K562 (cell line): ENCODE measurements at regions not wholly inside any gene's neighbourhood (a gene's known extent, or its start where the extent isn't known, plus 50 kb on each side); places are given as distances from the start of the nearest gene placed in this dataset.

ENCODE experiments used
- ATAC-seq: fragments of 200-7000 bp; cut with Tn5 transposase; 3 replicates; pipeline ENCODE4 v1.9.1; 2020; ENCODE audit warnings: moderate library complexity
- BruUV-seq: library from RNA; stranded (reverse); fragments of 400-500 nt; replicated peaks from 2 replicates; lab custom pipeline; 2021; lab: Mats Ljungman, UMichigan
- CTCF ChIA-PET: fragments of 300-600 bp; formaldehyde crosslinking; extraction: SDS; loops from one replicate; lab custom pipeline; 2021; ENCODE audit warnings: low intra/inter-chr PET ratio; lab: Yijun Ruan, JAX
- POLR2A ChIA-PET: fragments of 300-600, 350-650 bp; sonication (Branson Sonifier 250); formaldehyde crosslinking; extraction: SDS; loops from one replicate; lab custom pipeline; 2021; ENCODE audit warnings: antibody characterized with exemption, inconsistent platforms; lab: Yijun Ruan, JAX
- DNase-seq, 4 experiments: peaks; one replicate each; pipeline versions ENCODE4 v3.0.0 to v3.0.0-alpha.2; 2011 to 2018; ENCODE audit warnings: low spot score in 3 of 4, mixed read lengths in 3 of 4; ENCODE audit errors: extremely low read depth in 1 of 4
- FAIRE-seq: peaks from 2 replicates; lab custom pipeline; 2011; peaks lifted over from hg19 to GRCh38; lab: Jason Lieb, UNC
- H2AFZ ChIP-seq: 2 replicates; pipeline ENCODE4 v1.6.0; 2011; ENCODE audit warnings: low read depth, low read length, control low read depth, inconsistent platforms
- H3K27ac ChIP-seq: fragments of 200-600 bp; 3 replicates; pipeline ENCODE4 v1.8.0; 2011; ENCODE audit warnings: low read depth, mild to moderate bottlenecking, control low read depth, inconsistent platforms, low read length, moderate library complexity, mixed read lengths; ENCODE audit errors: extremely low read depth
- H3K27me3 ChIP-seq, 2 experiments: fragments of 300-600 bp in 1 of 2; 2 replicates in 1 of 2; 3 replicates in 1 of 2; pipeline versions ENCODE4 v1.6.0 to v1.8.0; 2011; ENCODE audit warnings: inconsistent platforms in 2 of 2, low read length in 2 of 2, mild to moderate bottlenecking in 1 of 2, mixed read lengths in 1 of 2, moderate library complexity in 1 of 2; ENCODE audit not compliant: control insufficient read depth in 2 of 2, insufficient read depth in 2 of 2
- H3K36me3 ChIP-seq: fragments of 300-600 bp; 3 replicates; pipeline ENCODE4 v1.8.0; 2011; ENCODE audit warnings: mild to moderate bottlenecking, low read length, inconsistent platforms; ENCODE audit not compliant: control insufficient read depth, insufficient read depth
- H3K4me1 ChIP-seq, 2 experiments: fragments of 200-600 bp in 1 of 2; replicated peaks in 1 of 2; 2 replicates in 1 of 2; 3 replicates in 1 of 2; pipeline versions ENCODE4 v1.5.1 to v1.8.0; 2011; ENCODE audit warnings: inconsistent platforms in 2 of 2, low read length in 2 of 2, mild to moderate bottlenecking in 1 of 2, mixed read lengths in 1 of 2, moderate library complexity in 1 of 2; ENCODE audit not compliant: control insufficient read depth in 2 of 2, insufficient read depth in 2 of 2
- H3K4me2 ChIP-seq: 2 replicates; pipeline ENCODE4 v1.6.1; 2011; ENCODE audit warnings: low read length, control low read depth, inconsistent platforms, mixed read lengths; ENCODE audit not compliant: insufficient read depth
- H3K4me3 ChIP-seq: fragments of 200-600 bp; sonication (generic), shearing (Covaris generic); 2 replicates; pipeline ENCODE4 v1.5.1; 2016; ENCODE audit warnings: control low read depth, inconsistent platforms
- H3K79me2 ChIP-seq: fragments of 200-600 bp; 3 replicates; pipeline ENCODE4 v1.8.0; 2011; ENCODE audit warnings: low read length, inconsistent platforms; ENCODE audit not compliant: control insufficient read depth, insufficient read depth
- H3K9ac ChIP-seq, 2 experiments: 2 replicates each; pipeline versions ENCODE4 v1.6.0 to v1.6.1; 2011; ENCODE audit warnings: low read depth in 2 of 2, low read length in 2 of 2, control low read depth in 1 of 2, inconsistent platforms in 1 of 2, mild to moderate bottlenecking in 1 of 2, mixed read lengths in 1 of 2; ENCODE audit not compliant: insufficient read depth in 1 of 2
- H3K9me1 ChIP-seq: one replicate; pipeline ENCODE4 v1.6.0; 2011; ENCODE audit warnings: inconsistent platforms, mild to moderate bottlenecking, low read length, moderate library complexity; ENCODE audit not compliant: control insufficient read depth, insufficient read depth
- H3K9me3 ChIP-seq: replicated peaks from 2 replicates; pipeline ENCODE4 v1.5.1; 2011; ENCODE audit warnings: low read depth, low read length, inconsistent platforms; ENCODE audit not compliant: control insufficient read depth, insufficient read depth
- H4K20me1 ChIP-seq: replicated peaks from 2 replicates; pipeline ENCODE4 v1.6.1; 2011; ENCODE audit warnings: low read length, inconsistent platforms, mixed read lengths; ENCODE audit not compliant: control insufficient read depth, insufficient read depth
- ATF3 ChIP-seq, 2 experiments: fragments of 450-650 bp in 1 of 2; sonication (generic) in 1 of 2; formaldehyde crosslinking in 1 of 2; IDR thresholded peaks in 1 of 2; conservative IDR thresholded peaks in 1 of 2; 2 replicates each; pipeline versions ENCODE4 v1.6.1 to v1.8.1; 2016 to 2023; ENCODE audit warnings: mild to moderate bottlenecking in 2 of 2, moderate library complexity in 2 of 2, inconsistent platforms in 1 of 2, missing genetic modification reagents in 1 of 2
- CSDE1 ChIP-seq, 2 experiments: fragments of 450-650 bp; IDR thresholded peaks; 2 replicates each; pipeline ENCODE4 v1.6.1; 2016; ENCODE audit warnings: mild to moderate bottlenecking in 1 of 2
- IFI16 ChIP-seq: fragments of 250-450 bp; sonication (Bioruptor Pico); IDR thresholded peaks from 2 replicates; pipeline ENCODE4 v2.1.2; 2022; ENCODE audit warnings: mild to moderate bottlenecking, inconsistent platforms
- NCOA2 ChIP-seq, 2 experiments: fragments of 450-650 bp; IDR thresholded peaks; 2 replicates each; pipeline ENCODE4 v1.6.1; 2018; ENCODE audit warnings: mild to moderate bottlenecking in 2 of 2, moderate library complexity in 1 of 2; ENCODE audit not compliant: partially characterized antibody in 2 of 2
- NR2C1 ChIP-seq, 2 experiments: fragments of 450-650 bp; IDR thresholded peaks; 2 replicates each; pipeline ENCODE4 v1.6.1; 2017; ENCODE audit warnings: mild to moderate bottlenecking in 2 of 2, antibody characterized with exemption in 1 of 2, inconsistent platforms in 1 of 2, missing compliant biosample characterization in 1 of 2, missing genetic modification characterization in 1 of 2
- RBM25 ChIP-seq: fragments of 200-400 bp; formaldehyde crosslinking; IDR thresholded peaks from 2 replicates; pipeline ENCODE4 v1.6.1; 2018; ENCODE audit warnings: low read length, low read depth, moderate library complexity; ENCODE audit not compliant: severe bottlenecking
- RFX5 ChIP-seq: IDR thresholded peaks from 2 replicates; pipeline ENCODE4 v1.6.1; 2011; ENCODE audit warnings: low read depth, mild to moderate bottlenecking, improper control_type of control experiment, low read length
- WGBS: fragments of 100-300 bp; shearing (Covaris generic); methylation state at CpG from one replicate; pipeline ENCODE4 v1.1.6; 2016; ENCODE audit warnings: low coverage, mixed read lengths; ENCODE audit not compliant: insufficient coverage; ENCODE audit errors: missing lambda C conversion rate; 5-methylcytosine and 5-hydroxymethylcytosine counted together
- in situ Hi-C: fragments of 300-500 bp; cut with MboI; formaldehyde crosslinking; loops from 4 replicates; pipeline ENCODE4 v1.15.0; 2018; ENCODE audit warnings: inconsistent platforms, mixed read lengths
- intact Hi-C: fragments of 100-400 bp; cut with micrococcal nuclease; formaldehyde crosslinking; loops from 2 replicates; pipeline ENCODE4 v1.14.2; 2022

GRCh38 chr5:165101709-165102108, 1596.3 kb downstream of the MAT2B start:
- H3K4me3 ChIP-seq: no peak overlapping the region
- no peak overlapping the region for H3K27ac ChIP-seq
- no peak overlapping the region for H3K9ac ChIP-seq
- no peaks in the 10 kb centered on the region for H3K27me3 ChIP-seq
- BruUV-seq: no TSS peak
- H3K36me3 ChIP-seq: no peaks in the 10 kb centered on the region
- FAIRE-seq: no peak
- H3K4me1 ChIP-seq: no peaks in the 10 kb centered on the region
- H2AFZ ChIP-seq: no peak overlapping the region
- H3K4me2 ChIP-seq: no peak overlapping the region
- H3K9me3 ChIP-seq: no peaks in the 10 kb centered on the region
- intact Hi-C loops: no loop called here
- ChIA-PET POLR2A (no interaction called here), CTCF (no interaction called here)
- no peaks in the 10 kb centered on the region for H4K20me1 ChIP-seq
- in situ Hi-C loops: no loop called here
- no peak for TF ChIP-seq NCOA2 (IDR thresholded peaks at IDR 0.05; ENCODE audit: partially characterized antibody in 2 of 2)
- no peak for TF ChIP-seq NR2C1 (IDR thresholded peaks at IDR 0.05)
- no peak for TF ChIP-seq NR2C1 (tag; IDR thresholded peaks at IDR 0.05)
- TF ChIP-seq IFI16 (CRISPR knock-in tag): no peak
- TF ChIP-seq ATF3 (IDR thresholded peaks at IDR 0.05): no peak
- TF ChIP-seq ATF3 (CRISPR knock-in tag; conservative IDR thresholded peaks at IDR 0.05): no peak
- TF ChIP-seq CSDE1 (IDR thresholded peaks at IDR 0.05): no peak
- no peak for TF ChIP-seq RFX5
- TF ChIP-seq RBM25: no peak
- no peak for DNase-seq
- 0% methylated on average over 3 of the region's 3 CpGs for WGBS
- ATAC-seq: no peak
- no peaks in the 10 kb centered on the region for H3K9me1 ChIP-seq
- no peaks in the 10 kb centered on the region for H3K79me2 ChIP-seq
